Mucosa of rectum (tissue), 2 donors: ENCODE measurements at regions not wholly inside any gene's neighbourhood (a gene's known extent, or its start where the extent isn't known, plus 50 kb on each side); places are given as distances from the start of the nearest gene placed in this dataset.

ENCODE experiments used
- H3K27ac ChIP-seq, 2 donors: one replicate each; pipeline ENCODE4 v1.7.0; 2013; ENCODE audit warnings: inconsistent platforms in 2 of 2, low read depth in 2 of 2, low read length in 2 of 2
- H3K27me3 ChIP-seq, 2 donors: one replicate each; pipeline ENCODE4 v1.7.0; 2013; ENCODE audit warnings: low read length in 2 of 2; ENCODE audit not compliant: control insufficient read depth in 2 of 2, insufficient read depth in 2 of 2
- H3K36me3 ChIP-seq, 2 donors: one replicate each; pipeline ENCODE4 v1.7.0; 2013; ENCODE audit warnings: low read length in 2 of 2; ENCODE audit not compliant: control insufficient read depth in 2 of 2, insufficient read depth in 2 of 2
- H3K4me1 ChIP-seq, 2 donors: one replicate each; pipeline ENCODE4 v1.7.0; 2013; ENCODE audit warnings: low read length in 2 of 2, mild to moderate bottlenecking in 1 of 2; ENCODE audit not compliant: control insufficient read depth in 2 of 2, insufficient read depth in 2 of 2
- H3K4me3 ChIP-seq, 2 donors: one replicate each; pipeline ENCODE4 v1.7.0; 2013; ENCODE audit warnings: low read length in 2 of 2
- H3K9ac ChIP-seq, 2 donors: one replicate each; pipeline ENCODE4 v1.7.0; 2013; ENCODE audit warnings: low read length in 2 of 2, low read depth in 1 of 2, mild to moderate bottlenecking in 1 of 2
- H3K9me3 ChIP-seq, 2 donors: one replicate each; pipeline ENCODE4 v1.7.0; 2013; ENCODE audit warnings: low read length in 2 of 2; ENCODE audit not compliant: control insufficient read depth in 2 of 2
- donor health status: healthy.
- donor health status: Normal muscosa, but diverticular disease.

GRCh38 chrX:10971176-10971575, 140.0 kb upstream of the HCCS start:
- Histone ChIP-seq H3K4me1 (no peaks in the 10 kb centered on the region), H3K27me3 (no peaks in the 10 kb centered on the region), H3K36me3 (no peaks in the 10 kb centered on the region), H3K27ac (no peak overlapping the region), H3K9me3 (no peaks in the 10 kb centered on the region), H3K4me3 (no peak overlapping the region), H3K9ac (no peak overlapping the region)

GRCh38 chrX:10971759-10972158, 139.4 kb upstream of the HCCS start:
- Histone ChIP-seq H3K4me3 (no peak overlapping the region), H3K36me3 (no peaks in the 10 kb centered on the region), H3K27ac (no peak overlapping the region), H3K9me3 (no peaks in the 10 kb centered on the region), H3K9ac (no peak overlapping the region), H3K4me1 (no peaks in the 10 kb centered on the region), H3K27me3 (no peaks in the 10 kb centered on the region)

- H3K27me3 ChIP-seq: no peaks in the 10 kb centered on the region
- no peak overlapping the region for H3K27ac ChIP-seq
- H3K4me1 ChIP-seq: no peaks in the 10 kb centered on the region
- H3K9me3 ChIP-seq: no peaks in the 10 kb centered on the region
- no peak overlapping the region for H3K4me3 ChIP-seq
- H3K9ac ChIP-seq: no peak overlapping the region
- H3K36me3 ChIP-seq: no peaks in the 10 kb centered on the region
Observed at GRCh38 chrX:10972706-10973105, 138.4 kb upstream of the HCCS start.

- no peaks in the 10 kb centered on the region for H3K36me3 ChIP-seq
- H3K9me3 ChIP-seq: no peaks in the 10 kb centered on the region
- no peaks in the 10 kb centered on the region for H3K4me1 ChIP-seq
- H3K4me3 ChIP-seq: no peak overlapping the region
- H3K27ac ChIP-seq: no peak overlapping the region
- no peak overlapping the region for H3K9ac ChIP-seq
- H3K27me3 ChIP-seq: no peaks in the 10 kb centered on the region
Observed at GRCh38 chrX:10974920-10975319, 136.2 kb upstream of the HCCS start.

DNA sequence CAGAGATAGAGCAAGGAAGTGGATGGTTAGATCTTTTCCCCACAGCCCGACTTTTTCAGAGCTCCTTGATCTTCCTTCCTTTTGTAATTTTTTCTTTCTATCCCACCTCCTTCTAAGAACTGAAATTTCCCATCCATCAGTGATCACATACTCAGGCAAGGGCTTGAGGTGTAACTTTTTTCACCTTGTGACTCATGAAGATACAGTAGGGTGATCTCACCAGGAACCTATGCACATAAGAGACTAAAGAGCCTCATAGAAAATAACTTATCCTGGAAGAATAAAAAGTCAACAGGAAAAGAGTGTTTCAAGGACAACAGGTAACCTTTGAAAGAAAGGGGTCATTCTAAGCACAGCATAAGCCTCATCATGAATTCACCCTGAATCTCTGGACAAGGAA, 131.2 kb upstream of the HCCS start:
- H3K27me3 ChIP-seq: no peaks in the 10 kb centered on the region
- H3K4me1 ChIP-seq: no peaks in the 10 kb centered on the region
- H3K27ac ChIP-seq: no peak overlapping the region
- no peak overlapping the region for H3K4me3 ChIP-seq
- no peak overlapping the region for H3K9ac ChIP-seq
- H3K36me3 ChIP-seq: no peaks in the 10 kb centered on the region
- H3K9me3 ChIP-seq: no peaks in the 10 kb centered on the region

DNA sequence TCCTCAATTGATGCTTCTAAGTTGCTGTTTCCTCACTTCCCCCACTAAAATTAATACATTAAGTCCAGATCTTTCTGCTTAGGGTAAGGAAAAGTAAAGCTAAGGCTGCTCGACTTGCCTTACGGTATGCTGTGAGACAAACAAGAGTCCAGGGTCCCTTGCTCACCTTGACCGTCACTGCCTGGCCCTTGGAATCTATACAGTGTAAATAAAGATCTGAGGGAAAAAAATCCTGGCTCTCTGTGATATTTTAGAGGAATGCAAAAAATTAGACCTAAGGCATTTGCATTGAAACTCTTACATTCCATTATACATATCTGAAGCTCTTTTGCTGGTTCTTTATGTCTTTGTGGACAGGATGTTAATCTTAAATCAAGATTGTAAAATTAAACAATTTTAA, 129.6 kb upstream of the HCCS start:
- Histone ChIP-seq H3K9me3 (no peaks in the 10 kb centered on the region), H3K4me1 (no peaks in the 10 kb centered on the region), H3K4me3 (no peak overlapping the region), H3K9ac (no peak overlapping the region), H3K36me3 (no peaks in the 10 kb centered on the region), H3K27ac (no peak overlapping the region), H3K27me3 (no peaks in the 10 kb centered on the region)

- H3K9ac ChIP-seq: no peak overlapping the region
- no peak overlapping the region for H3K4me3 ChIP-seq
- no peaks in the 10 kb centered on the region for H3K27me3 ChIP-seq
- no peaks in the 10 kb centered on the region for H3K36me3 ChIP-seq
- H3K4me1 ChIP-seq: no peaks in the 10 kb centered on the region
- no peaks in the 10 kb centered on the region for H3K9me3 ChIP-seq
- H3K27ac ChIP-seq: no peak overlapping the region
Observed at GRCh38 chrX:10983526-10983925, 127.6 kb upstream of the HCCS start.

GRCh38 chrX:10984213-10984612, 126.9 kb upstream of the HCCS start:
- Histone ChIP-seq H3K4me1 (no peaks in the 10 kb centered on the region), H3K36me3 (no peaks in the 10 kb centered on the region), H3K9me3 (no peaks in the 10 kb centered on the region), H3K9ac (no peak overlapping the region), H3K27me3 (no peaks in the 10 kb centered on the region), H3K27ac (no peak overlapping the region), H3K4me3 (no peak overlapping the region)

DNA sequence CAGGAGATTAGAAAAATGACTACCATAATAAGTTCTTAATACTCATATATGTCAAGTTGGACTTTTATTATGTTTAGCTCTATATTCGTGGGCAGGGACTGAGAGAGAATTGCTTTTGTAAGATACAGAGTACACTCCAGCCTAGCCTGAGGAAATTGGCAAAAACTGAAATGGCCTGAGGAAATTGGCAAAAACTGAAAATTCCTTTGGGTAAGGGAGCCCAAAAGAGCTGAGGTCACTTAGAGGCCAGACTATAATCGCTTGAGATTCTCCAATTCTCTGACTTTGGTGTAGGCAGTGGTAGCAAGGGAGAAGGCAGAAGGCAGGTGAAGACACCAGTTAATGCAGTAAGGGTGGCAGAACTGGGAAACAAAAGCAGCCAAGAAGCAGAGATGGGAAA, 124.5 kb upstream of the HCCS start:
- Histone ChIP-seq H3K9me3 (no peaks in the 10 kb centered on the region), H3K9ac (no peak overlapping the region), H3K4me3 (no peak overlapping the region), H3K4me1 (no peaks in the 10 kb centered on the region), H3K27me3 (no peaks in the 10 kb centered on the region), H3K27ac (no peak overlapping the region), H3K36me3 (no peaks in the 10 kb centered on the region)

GRCh38 chrX:10988653-10989052, 122.5 kb upstream of the HCCS start:
- no peaks in the 10 kb centered on the region for H3K4me1 ChIP-seq
- H3K27ac ChIP-seq: no peak overlapping the region
- no peaks in the 10 kb centered on the region for H3K36me3 ChIP-seq
- no peak overlapping the region for H3K4me3 ChIP-seq
- no peaks in the 10 kb centered on the region for H3K27me3 ChIP-seq
- no peaks in the 10 kb centered on the region for H3K9me3 ChIP-seq
- no peak overlapping the region for H3K9ac ChIP-seq

DNA sequence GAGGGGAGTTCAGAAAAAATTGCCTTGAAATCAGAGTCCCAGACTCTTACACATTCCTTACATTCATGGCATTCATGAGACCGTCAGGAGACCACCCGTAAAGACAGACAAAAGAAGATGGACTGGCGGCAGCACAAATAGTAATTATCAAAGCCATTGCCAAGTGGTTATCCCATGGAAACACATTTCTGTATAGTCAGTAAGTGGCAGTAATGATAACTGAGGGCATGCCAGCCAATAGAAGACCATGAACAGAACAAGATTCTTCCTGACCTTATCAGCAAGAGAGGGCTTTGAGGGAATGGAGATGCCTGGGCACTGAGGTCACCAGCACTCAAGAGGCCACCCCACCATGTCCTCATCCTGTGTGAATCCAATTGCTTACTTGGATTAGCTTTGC, 121.7 kb upstream of the HCCS start:
- Histone ChIP-seq H3K9ac (no peak overlapping the region), H3K4me1 (no peaks in the 10 kb centered on the region), H3K36me3 (no peaks in the 10 kb centered on the region), H3K9me3 (no peaks in the 10 kb centered on the region), H3K27me3 (no peaks in the 10 kb centered on the region), H3K27ac (no peak overlapping the region), H3K4me3 (no peak overlapping the region)
